Cardiac septum (tissue), 1 donor: ENCODE measurements at regions not wholly inside any gene's neighbourhood (a gene's known extent, or its start where the extent isn't known, plus 50 kb on each side); places are given as distances from the start of the nearest gene placed in this dataset.

Experiments
- DNase-seq: peaks from one replicate; pipeline ENCODE4 v3.0.0-alpha.2; 2020; ENCODE audit warnings: low spot score
- intact Hi-C: fragments of 100-400 bp; cut with DNase I; formaldehyde crosslinking; loops from one replicate; pipeline ENCODE4 v1.14.0; 2022
- donor health status: DM: no; HTN: no; CAD: no.

GRCh38 chr2:157940024-157940423, 63.9 kb upstream of the ACVR1 start:
- intact Hi-C loops = no loop called here
- no peak for DNase-seq

DNA sequence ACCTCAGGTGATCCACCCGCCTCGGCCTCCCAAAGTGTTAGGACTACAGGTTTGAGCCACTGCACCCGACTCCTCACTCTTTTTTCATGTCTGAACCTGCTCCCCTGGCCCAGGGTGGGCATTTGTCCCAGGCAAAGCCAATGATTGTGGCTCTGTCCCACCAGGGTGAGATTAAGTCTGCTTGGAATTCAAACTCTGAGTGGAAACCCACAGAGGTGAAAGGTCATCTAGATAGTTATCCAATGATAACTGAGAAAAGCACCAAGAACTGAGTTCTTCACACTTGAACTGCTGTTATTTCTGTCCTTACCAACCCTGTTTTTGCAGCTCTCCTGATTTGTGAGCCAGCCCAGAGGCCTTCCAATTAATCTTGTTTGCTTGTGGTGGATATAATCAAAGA, 62.4 kb upstream of the ACVR1 start:
- intact Hi-C loops = no loop called here
- no peak for DNase-seq

DNA sequence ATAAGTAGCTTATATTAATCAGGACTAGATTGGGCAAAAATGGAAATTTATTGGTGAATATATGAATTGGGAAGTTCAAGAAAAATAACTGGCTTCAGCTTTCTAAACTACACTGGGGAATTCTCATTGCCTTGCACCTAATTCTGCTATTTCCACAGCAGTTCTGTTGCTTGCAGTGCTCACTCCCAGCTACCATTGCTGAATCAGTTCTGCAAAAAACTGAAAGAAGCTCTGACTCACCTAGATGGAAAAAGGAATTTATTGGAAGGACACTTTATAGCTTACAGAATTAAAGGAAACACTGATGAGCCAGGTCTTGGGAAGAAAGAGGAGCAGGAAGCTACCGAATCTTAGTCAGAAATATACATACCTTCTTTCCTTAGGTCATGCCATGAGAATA, 60.3 kb upstream of the ACVR1 start:
- DNase-seq = no peak
- intact Hi-C loops = no loop called here

- DNase-seq = no peak
- intact Hi-C loops = no loop called here
Measured at GRCh38 chr2:157935378-157935906, 59.3 kb upstream of the ACVR1 start.

- DNase-seq = no peak
- intact Hi-C loops = no loop called here
Measured at GRCh38 chr2:157934684-157935377, 58.7 kb upstream of the ACVR1 start.

GRCh38 chr2:157933160-157933920, 57.2 kb upstream of the ACVR1 start:
- DNase-seq = no peak
- intact Hi-C loops = no loop called here

DNA sequence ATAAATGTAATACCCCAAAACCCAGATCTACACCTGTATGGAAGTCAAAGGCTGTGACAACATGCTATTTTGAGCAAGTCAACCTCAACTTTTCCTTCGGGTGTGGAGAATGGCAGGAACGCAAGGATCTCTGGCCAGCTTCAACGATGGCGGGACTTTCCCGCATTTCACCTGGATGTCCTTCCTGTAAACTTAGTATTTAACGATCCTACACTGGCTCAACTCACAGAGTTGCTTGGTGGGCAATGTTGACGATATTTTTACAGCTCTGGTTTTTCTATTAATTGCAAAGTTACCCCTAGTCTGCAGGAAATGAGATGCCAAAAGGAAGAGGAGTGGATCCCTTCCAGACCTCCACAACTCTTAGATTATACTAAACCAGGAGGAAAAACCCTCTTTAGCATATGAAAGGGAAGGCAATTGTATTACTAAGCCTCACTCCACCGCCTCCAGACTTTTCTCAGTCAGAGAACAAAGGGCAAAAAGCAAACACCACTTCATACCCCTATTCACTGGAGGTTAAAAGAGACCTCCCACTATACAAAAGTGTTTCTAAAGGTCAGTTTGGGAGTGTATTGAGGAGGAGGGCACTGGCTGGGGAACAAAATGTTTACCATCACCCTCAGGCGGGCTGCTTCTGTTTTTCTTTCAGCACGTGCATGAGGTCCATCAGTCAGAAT, 56.5 kb upstream of the ACVR1 start:
- intact Hi-C loops = no loop called here
- DNase-seq = no peak

DNA sequence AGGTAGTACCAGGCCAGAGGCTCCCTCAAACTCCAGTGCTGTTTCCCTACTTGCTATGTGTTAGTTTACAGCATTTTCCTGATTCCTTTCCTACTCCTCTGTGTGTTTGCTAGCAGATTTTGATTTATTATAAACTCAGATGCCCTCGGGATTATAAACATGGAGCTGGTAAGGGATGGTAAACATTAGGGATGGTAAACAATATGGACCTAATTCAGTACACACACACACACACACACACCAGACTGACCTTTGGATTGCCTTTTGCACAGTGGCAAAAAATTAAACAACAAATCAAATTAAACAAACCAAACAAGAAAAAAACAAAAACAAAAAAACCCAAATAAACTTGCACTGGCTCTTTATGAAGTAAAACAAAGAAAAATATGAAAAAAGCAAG, 55.4 kb upstream of the ACVR1 start:
- DNase-seq = no peak
- intact Hi-C loops = no loop called here

DNA sequence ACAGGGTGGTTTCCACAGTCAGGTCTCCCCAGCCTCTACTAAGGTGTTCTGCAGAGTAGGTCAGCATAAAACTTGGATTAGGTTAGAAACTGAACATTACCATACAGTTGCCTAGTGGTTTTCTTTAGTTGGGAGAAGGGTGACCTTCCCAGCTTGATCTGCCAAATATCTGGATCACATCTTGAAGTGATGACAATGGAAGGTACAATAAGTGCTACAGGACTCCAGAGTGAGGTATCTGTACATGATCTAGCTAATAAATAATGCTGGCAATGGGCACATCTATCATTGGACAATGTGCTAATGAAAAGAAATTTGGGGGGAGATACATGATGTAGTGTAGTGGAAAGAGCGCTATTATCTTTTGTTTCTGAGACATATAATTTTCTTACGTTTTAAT, 54.6 kb upstream of the ACVR1 start:
- no peak for DNase-seq
- intact Hi-C loops = no loop called here

DNA sequence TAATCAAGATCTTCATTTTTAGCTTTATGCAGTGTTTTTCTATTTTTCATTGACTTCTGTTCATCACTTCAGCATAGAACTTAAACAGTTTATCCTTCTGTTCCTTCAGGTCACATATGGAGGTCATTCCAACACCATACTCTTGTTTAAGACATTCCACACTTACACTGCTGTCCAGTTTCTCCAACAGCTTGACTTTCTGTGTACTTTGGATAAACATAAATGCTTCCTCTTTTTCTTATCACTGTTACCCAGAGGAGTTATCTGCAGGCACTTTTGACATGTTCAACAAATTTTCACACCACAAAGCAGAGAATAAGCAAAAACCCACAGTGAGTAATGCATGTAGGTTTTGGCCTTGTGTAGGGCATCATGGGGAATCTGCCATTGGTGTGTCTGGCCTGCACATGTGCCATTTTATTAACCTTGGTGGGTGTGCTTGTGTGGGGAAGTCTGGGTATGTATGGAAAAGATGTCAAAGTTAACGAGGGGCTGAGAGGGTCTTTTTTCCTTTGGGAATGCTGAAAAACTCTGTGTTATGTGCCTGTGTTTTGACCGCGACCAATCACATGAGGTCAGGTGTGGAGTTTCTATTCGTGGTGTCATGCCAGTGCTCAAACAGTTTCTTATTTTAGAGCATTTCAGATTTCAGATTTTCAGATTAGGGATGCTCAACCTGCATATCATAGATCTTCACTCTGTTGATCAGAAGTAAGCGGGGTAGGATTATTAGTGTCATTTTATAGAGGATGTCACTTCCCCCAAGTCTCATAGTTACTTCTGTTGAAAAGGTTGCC, 53.9 kb upstream of the ACVR1 start:
- no peak for DNase-seq
- intact Hi-C loops = no loop called here

GRCh38 chr2:157928372-157928771, 52.2 kb upstream of the ACVR1 start:
- intact Hi-C loops = no loop called here
- no peak for DNase-seq

DNA sequence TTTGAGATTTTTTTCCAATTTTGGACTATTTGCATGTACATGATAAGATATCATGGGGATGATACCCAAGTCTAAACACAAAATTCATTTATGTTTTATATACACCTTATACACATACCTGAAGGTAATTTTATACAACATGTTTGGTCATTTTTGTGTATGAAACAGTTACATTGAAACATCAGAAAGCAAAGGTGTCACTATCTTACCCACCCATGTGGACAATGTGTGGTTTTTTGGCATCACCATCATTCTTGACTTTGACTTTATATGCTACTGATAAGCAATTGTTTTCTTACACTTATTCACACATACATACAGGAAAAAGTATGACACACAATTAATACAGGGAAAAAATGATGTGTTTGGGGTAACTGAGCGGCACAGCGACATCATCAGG, 51.0 kb upstream of the ACVR1 start:
- no peak for DNase-seq
- intact Hi-C loops = no loop called here
